GM18870 (cell line): ENCODE measurements at regions not wholly inside any gene's neighbourhood (a gene's known extent, or its start where the extent isn't known, plus 50 kb on each side); places are given as distances from the start of the nearest gene placed in this dataset.
"Not testable (repeated sequence)": the region's sequence is repeated elsewhere in the genome, so short reads cannot be mapped to it uniquely, and the experiment has no call there.

Experiments
- ATAC-seq: cut with Tn5 transposase; IDR thresholded peaks from one replicate; pipeline ENCODE4 v1.9.1; 2021; ENCODE audit warnings: moderate library complexity; ENCODE audit not compliant: unreplicated experiment

DNA sequence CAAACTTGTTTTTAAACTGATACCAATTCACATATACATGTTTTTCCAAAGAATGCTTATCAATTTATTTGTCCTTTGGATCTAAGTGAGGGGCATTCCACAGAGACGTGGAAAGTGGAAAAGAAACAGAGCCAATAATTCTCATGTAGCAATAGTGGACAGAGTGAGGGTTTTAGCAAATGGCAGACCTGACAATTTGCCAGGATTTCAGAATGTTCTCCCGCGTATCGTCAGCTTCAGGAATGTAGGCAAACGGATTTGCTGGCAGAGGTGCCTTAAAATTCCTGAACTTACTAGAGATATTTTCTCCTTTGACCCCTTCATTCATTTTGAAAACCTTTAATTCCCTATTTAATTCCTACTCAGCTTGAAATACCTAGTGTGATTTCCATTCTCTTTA is 193.4 kb upstream of the CPHXL start:
- ATAC-seq = no peak

- ATAC-seq = no peak
Measured at GRCh38 chr16:75921281-75921680, 195.0 kb upstream of the CPHXL start.

- no peak for ATAC-seq
Measured at GRCh38 chr16:75922250-75922649, 196.0 kb upstream of the CPHXL start.

DNA sequence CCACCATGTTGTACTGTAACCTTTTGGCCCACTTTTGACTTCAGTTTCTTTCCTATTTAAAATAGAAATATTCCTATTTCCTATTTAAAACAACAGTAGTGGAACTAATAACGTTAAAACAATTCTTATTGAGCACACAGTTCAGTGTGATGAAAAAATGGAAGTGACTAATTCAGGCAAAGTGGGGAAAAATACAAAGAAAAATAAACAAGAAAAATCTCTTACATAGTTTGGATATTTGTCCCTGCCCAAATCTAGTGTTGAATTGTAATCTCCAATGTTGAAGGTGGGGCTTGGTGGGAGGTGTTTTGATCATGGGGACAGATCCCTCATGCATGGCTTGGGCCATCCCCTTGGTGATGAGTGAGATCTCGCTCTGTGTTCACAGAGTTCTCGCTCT is 198.1 kb upstream of the CPHXL start:
- no peak for ATAC-seq

- no peak for ATAC-seq
Measured at GRCh38 chr16:75927810-75928209, 201.5 kb upstream of the CPHXL start.

DNA sequence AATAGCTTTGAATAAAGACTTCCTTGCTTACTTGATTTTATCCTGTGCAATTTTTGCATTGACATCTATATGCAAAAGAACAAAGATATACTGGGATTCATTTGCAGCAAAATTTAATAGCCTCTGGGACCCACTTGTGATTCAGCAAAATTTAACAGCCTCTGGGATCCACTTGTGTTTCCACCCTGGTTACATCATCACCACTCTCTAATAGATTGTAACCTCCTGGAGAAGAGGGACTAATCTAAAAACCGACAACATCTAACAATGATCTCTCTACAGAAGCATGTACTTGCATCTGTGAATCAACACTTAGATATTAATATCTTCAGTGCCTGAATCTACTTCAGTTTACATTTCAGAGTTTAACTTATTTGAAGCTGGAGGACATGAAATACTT is 202.0 kb upstream of the CPHXL start:
- ATAC-seq = no peak

DNA sequence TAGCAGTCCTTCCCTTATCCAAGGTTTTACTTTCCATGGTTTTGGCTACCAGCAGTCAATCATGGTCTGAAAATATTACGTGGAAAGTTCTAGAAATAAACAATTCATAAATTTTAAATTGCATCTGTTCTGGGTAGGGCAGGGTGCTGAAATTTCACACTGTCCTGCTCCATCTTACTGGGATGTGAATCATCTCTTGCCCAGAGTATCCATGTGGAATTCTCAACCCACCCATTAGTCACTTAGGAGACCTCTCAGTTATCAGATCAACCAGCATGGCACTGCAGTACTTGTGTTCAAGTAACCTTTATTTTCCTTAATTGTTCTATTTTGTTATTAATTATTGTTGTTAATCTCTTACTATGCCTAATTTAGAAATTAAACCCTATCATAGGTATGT is 202.8 kb upstream of the CPHXL start:
- no peak for ATAC-seq

GRCh38 chr16:75931043-75931442 is 204.8 kb upstream of the CPHXL start:
- ATAC-seq = no peak

DNA sequence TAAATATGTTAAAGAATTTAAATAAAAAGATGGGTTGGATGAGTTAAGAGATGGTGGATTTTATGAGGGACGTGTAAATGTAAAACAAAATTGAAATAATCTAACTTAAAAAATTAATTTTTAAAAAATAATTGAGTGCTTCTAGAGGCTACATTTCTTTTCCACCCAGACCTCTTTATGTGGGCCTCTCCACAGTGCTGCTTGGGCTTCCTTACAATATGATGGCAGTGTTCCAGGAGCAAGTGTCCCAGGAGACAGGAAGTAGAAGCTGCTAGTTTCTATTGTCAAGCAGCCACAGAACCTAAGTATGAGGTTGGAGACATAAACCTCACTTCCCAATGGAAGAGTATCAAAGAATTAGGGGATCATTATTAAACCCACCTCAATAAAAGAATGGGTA is 205.7 kb upstream of the CPHXL start:
- no peak for ATAC-seq

DNA sequence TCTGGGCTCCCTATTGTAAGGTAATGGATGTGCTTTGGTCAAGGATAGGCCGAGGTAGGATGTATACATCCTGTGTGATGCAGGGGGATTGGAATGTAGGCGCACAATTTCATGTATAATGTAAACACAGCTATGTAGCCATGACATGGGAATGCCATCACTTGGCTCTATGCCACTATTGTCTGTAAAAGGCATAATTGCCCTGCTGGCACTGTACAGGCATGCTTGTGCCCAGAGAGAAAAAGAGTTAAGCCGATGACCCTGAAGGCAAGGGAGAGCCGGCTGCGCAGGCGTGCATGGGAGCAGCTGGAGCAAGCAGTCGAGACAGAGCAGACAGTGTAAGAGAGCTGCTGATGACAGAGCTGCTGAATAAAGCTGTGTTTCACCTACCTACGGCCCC is 212.5 kb upstream of the CPHXL start:
- no peak for ATAC-seq

GRCh38 chr16:75942351-75942750 is 216.1 kb upstream of the CPHXL start:
- ATAC-seq = no peak

DNA sequence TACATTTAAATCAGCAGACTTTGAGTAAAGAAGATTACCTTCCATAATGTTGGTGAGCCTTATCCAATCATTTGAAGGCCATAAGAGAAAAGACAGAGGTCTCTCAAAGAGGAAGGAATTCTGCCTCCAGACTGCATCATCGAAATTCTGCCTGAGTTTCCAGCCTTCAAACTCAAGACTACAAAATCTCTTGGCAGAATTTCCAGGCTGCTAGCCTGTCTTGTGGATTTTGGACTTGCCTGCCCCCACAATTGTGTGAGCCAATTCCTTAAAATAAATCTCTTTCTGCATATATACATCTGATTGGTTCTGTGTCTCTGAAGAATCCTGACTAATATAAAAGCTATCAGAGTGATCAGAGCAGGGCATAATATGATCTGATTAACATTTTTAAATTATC is 216.6 kb upstream of the CPHXL start:
- ATAC-seq = no peak

- no peak for ATAC-seq
Measured at GRCh38 chr16:75943705-75944514, 217.6 kb upstream of the CPHXL start.

DNA sequence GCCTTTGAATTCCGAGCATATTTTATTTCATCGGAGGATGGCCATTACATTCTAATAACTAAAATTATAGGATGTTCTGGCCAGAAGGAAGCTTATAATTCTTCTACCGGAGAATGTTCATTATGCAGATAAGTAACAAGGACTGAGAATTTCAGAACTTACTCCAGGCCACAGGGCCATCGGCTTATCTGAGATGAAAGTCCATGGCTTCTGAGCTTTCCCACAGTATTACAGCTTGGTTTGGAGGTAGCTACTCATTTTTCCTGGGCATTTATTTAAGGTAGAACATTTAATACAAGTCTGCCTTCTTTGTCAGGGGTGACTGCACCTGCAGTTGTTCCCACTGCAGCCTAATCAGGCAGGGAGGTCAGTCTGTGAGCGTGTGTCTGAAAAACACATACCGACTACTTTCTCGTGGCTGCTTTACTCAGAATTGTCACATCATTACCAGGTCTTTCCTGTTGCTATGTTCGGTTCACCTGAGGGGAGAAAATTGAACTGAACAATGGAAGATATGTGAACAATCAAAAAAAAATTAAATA is 219.7 kb upstream of the CPHXL start:
- no peak for ATAC-seq

GRCh38 chr16:75947626-75948239 is 221.4 kb upstream of the CPHXL start:
- no peak for ATAC-seq

GRCh38 chr16:75948441-75948840 is 222.2 kb upstream of the CPHXL start:
- no peak for ATAC-seq

DNA sequence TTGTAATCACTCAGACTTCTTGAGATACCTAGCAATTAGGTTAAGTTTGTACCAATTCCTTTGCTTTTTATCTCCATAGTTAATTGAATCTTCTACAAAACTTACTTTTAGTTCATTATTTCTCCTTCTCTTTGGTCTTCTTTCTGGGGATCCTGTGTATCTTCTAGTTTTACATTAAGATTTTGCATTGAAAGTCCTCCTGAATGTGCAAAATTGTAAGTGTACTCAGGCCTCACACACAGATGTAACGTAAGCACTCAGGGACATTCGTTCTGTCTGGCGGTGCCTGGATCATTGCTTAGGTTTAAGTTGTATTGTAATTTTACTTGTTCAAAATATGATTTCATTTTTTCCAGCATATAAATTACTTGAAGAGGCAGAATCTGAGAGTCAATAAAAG is 222.6 kb upstream of the CPHXL start:
- no peak for ATAC-seq

DNA sequence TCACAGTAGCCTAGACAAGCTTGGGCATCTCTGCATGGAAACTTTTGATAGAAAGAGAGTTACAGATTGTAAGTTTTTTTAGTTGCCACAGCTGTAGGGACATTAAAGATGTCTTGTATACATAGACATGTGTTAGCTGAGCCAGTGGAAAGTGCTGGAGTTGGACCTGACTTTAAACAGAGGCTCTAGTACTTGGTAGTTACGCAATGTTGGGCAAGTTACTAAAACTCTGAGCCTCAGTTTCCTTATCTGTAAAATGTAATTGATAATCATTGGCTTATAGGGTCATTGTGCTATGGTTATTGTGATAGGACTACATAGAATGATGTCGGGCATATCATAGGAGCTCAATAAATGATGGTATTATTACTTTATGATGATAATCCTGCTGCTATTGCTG is 225.8 kb upstream of the CPHXL start:
- ATAC-seq = no peak

DNA sequence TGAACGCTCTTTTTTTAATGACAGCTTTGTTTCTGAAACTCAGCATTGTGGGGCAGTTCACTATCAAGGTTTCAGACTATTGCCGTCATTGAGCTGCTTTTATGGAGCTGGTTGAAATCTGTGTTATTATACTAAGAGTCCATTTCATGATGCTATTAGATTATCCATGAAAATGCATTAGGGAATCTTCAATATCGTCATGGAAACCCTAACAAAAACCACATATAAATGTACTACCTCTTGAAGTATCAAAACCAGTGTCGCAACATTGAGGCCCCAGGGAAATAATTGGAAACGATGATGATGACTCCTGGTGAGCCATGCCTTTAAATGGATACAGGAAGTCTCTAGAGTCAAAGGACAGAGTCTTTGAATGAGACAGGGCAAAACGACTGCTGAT is 231.6 kb upstream of the CPHXL start:
- no peak for ATAC-seq

DNA sequence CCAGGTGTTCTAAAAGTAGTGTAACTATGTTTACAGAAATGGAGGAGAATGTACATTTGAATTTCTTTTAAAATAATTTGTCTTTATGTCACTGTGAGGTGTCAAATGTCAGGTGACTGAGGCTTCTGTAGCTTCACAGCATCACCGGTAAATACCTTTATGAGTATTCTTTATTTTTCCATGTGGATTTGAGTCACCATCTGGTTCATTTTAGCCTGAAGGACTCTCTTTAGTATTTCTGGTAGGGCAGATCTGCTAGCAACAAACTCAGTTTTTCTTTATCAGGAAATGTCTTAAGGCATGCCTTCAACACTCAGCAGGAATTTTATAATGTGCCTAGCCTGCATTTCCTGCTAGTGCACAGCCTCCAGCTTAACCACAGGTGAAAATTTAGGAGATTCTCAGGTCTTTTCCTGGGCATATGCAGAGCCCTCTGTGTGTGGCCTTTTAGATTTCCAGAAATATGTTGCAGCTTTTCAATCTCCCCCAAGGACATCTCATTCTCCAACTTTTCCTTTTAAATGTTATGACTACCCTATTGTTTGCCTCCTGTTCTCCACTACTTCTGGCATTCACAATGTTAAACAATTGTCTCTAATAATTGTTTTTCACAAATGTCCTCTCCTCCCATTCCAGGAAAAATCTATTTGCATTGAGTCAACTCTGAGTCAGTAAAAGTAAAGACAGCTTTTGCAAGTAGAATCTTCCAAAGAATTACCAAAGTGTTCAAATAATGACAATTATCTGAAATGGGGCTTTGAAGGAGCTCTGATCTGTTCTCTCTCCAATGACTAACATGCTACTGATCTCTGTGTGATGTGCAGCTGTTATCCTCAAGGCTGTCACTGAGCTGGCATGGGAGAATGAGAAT is 239.4 kb upstream of the CPHXL start:
- ATAC-seq = no peak

GRCh38 chr16:75969120-75969519 is 242.8 kb upstream of the CPHXL start:
- ATAC-seq = not testable (repeated sequence)

DNA sequence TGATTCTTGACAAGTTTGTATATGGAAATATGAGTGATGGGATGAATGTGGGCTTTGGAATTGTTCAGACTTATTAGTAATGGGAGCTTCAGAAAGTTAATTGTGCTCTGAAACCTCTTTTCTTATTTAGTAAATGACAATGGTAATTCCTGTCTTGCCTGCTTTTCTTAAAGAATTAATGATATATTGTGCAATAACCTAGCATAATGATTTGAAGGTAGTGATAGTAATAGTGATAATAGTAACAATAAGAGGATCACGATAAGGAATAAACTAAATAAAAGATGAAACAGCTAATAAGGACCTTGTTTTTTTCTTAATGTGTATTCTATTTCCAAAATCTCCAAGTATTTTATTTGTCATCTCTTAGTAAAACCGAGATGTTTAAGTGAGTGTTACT is 245.0 kb upstream of the CPHXL start:
- no peak for ATAC-seq
